Upper lobe of right lung (tissue), 1 donor: ENCODE measurements at regions not wholly inside any gene's neighbourhood (a gene's known extent, or its start where the extent isn't known, plus 50 kb on each side); places are given as distances from the start of the nearest gene placed in this dataset.

Experiments
- ATAC-seq: fragments of 200-7000 bp; cut with Tn5 transposase; one replicate; pipeline ENCODE4 v1.9.1; 2020; ENCODE audit warnings: mild to moderate bottlenecking, moderate library complexity
- DNase-seq: peaks from one replicate; pipeline ENCODE4 v3.0.0-alpha.2; 2020
- H3K27ac ChIP-seq: fragments of 200-600 bp; one replicate; pipeline ENCODE4 v1.8.0; 2022
- H3K27me3 ChIP-seq: fragments of 200-600 bp; one replicate; pipeline ENCODE4 v1.8.0; 2022; ENCODE audit warnings: mild to moderate bottlenecking
- H3K36me3 ChIP-seq: fragments of 200-600 bp; one replicate; pipeline ENCODE4 v1.8.0; 2022
- H3K4me1 ChIP-seq: fragments of 200-600 bp; one replicate; pipeline ENCODE4 v1.8.0; 2022
- H3K4me3 ChIP-seq: fragments of 200-600 bp; one replicate; pipeline ENCODE4 v1.8.0; 2022; ENCODE audit warnings: mild to moderate bottlenecking
- H3K9me3 ChIP-seq: fragments of 200-600 bp; one replicate; pipeline ENCODE4 v1.8.0; 2022
- intact Hi-C: fragments of 100-400 bp; cut with DNase I; formaldehyde crosslinking; loops from one replicate; pipeline ENCODE4 v1.11.0; 2022
- TF ChIP-seq, protein P1 (sequence below): fragments of 200-600 bp; IDR thresholded peaks from one replicate; pipeline ENCODE4 v1.8.0; 2022; ENCODE audit warnings: antibody characterized with exemption
- donor health status: DM: no; HTN: yes; CAD: no; lungs with severe emphysema.

DNA sequence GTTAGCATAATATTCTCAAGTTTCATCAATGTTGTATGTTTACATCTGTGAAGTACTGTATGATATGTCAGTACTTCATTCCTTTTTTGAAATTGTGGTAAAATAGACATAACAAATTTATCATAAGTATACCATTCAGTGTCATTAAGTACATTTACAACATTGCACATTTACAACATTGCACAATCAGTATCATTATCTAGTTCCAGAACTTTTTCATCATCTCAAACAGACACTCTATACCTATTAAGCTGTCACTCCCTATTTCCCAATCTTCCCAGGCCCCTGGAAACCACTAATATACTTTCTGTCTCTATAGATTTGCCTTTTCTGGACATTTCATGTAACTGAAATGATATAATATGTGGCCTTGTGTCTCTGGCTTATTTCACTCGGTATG is 75.1 kb upstream of the ATG10 start:
- DNase-seq: no peak
- Histone ChIP-seq H3K27me3 (no peaks in the 10 kb centered on the region), H3K36me3 (no peaks in the 10 kb centered on the region), H3K4me1 (no peaks in the 10 kb centered on the region), H3K9me3 (no peaks in the 10 kb centered on the region), H3K27ac (no peak overlapping the region), H3K4me3 (no peak overlapping the region)
- intact Hi-C loops: no loop called here
- ATAC-seq: no peak
- TF ChIP-seq, protein P1, sequence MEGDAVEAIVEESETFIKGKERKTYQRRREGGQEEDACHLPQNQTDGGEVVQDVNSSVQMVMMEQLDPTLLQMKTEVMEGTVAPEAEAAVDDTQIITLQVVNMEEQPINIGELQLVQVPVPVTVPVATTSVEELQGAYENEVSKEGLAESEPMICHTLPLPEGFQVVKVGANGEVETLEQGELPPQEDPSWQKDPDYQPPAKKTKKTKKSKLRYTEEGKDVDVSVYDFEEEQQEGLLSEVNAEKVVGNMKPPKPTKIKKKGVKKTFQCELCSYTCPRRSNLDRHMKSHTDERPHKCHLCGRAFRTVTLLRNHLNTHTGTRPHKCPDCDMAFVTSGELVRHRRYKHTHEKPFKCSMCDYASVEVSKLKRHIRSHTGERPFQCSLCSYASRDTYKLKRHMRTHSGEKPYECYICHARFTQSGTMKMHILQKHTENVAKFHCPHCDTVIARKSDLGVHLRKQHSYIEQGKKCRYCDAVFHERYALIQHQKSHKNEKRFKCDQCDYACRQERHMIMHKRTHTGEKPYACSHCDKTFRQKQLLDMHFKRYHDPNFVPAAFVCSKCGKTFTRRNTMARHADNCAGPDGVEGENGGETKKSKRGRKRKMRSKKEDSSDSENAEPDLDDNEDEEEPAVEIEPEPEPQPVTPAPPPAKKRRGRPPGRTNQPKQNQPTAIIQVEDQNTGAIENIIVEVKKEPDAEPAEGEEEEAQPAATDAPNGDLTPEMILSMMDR: no peak

DNA sequence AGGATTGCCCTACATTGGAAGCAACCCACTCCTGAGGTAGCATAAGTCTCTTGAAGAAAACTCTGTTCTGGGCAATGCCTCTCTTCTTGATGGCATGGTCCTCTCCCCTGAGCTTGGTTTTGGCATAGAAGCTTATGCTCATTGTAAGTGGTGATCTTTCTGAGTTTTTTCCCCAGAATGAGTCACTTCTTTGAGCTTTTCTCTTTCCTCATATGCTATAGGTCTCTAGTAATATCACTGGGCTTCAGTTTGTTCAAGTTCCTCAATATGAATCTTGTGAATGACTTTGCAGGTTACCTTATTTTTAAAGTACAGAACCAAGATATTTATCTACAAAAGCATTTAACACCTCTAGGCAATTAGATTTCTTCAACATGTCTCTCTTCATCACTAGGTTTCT is 76.5 kb upstream of the ATG10 start:
- H3K9me3 ChIP-seq: no peaks in the 10 kb centered on the region
- H3K27me3 ChIP-seq: no peaks in the 10 kb centered on the region
- H3K36me3 ChIP-seq: no peaks in the 10 kb centered on the region
- TF ChIP-seq, protein P1: no peak
- H3K27ac ChIP-seq: no peak overlapping the region
- H3K4me3 ChIP-seq: no peak overlapping the region
- intact Hi-C loops: no loop called here
- DNase-seq (no peak), ATAC-seq (no peak)
- H3K4me1 ChIP-seq: no peaks in the 10 kb centered on the region

DNA sequence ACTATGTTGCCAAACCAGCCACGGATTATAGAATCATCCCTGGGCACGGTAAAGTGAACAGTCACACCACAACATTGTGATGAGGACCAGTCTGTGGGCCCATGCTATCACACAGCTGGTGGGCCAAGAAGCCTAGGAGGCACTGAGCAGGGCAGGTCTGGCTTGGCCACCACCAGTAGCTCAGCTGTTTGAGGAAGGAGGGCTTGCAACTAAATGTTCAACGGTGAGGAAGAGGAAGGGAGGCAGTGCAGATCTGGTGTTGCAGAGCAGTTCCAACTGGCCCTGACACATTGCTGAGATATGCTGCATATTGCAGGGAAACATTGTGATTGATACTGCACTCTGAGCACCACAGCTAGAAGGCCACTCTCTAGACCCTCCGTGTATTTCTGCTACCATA is 77.9 kb upstream of the ATG10 start:
- H3K27ac ChIP-seq: no peak overlapping the region
- H3K9me3 ChIP-seq: no peaks in the 10 kb centered on the region
- TF ChIP-seq, protein P1: no peak
- no peaks in the 10 kb centered on the region for H3K4me1 ChIP-seq
- ATAC-seq: peak; percentile 28
- H3K4me3 ChIP-seq: no peak overlapping the region
- H3K36me3 ChIP-seq: no peaks in the 10 kb centered on the region
- DNase-seq: no peak
- H3K27me3 ChIP-seq: no peaks in the 10 kb centered on the region
- intact Hi-C loops: no loop called here

DNA sequence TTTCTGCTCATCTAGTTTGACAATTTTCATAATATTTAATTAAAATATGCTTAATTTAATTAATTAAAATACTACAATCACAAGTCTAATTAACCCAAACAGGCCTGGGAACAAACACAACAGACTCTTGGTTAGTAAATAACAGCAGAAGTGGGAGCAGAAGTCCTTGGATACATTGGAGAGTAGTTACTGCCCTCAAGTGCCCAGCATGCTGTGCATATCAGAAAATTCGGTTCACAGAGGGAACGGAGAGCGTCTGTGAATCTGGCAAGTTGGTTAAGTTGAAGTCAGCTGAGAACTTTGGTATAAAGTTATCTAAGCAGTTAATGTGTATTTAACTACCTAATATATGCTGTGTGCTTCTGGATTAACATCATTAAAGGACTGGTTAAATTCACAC is 87.0 kb upstream of the ATG10 start:
- H3K4me3 ChIP-seq: no peak overlapping the region
- no peak overlapping the region for H3K27ac ChIP-seq
- DNase-seq (no peak), ATAC-seq (no peak)
- intact Hi-C loops: no loop called here
- no peaks in the 10 kb centered on the region for H3K4me1 ChIP-seq
- TF ChIP-seq, protein P1: no peak
- no peaks in the 10 kb centered on the region for H3K9me3 ChIP-seq
- no peaks in the 10 kb centered on the region for H3K27me3 ChIP-seq
- no peaks in the 10 kb centered on the region for H3K36me3 ChIP-seq

DNA sequence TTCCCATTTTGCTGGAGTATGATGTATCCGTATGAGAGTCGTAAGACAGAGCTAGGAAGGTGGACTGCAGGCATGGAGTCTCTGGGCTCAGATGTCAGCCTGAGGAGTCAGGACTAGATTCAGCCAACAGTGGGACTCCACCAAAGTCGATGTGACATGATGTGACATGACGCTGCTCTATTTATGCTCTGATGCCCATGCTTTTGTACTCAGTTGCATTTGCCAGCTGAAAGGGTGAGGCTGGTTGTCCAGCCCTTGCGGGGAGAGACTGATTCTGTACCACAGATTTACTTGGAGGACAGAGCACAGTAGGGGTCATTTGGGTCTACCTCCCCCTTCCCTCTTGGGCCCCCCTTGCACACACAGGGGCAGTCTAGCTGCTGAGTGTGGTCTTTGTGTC is 88.5 kb upstream of the ATG10 start:
- no peak for DNase-seq
- TF ChIP-seq, protein P1: no peak
- no peak overlapping the region for H3K4me3 ChIP-seq

DNA sequence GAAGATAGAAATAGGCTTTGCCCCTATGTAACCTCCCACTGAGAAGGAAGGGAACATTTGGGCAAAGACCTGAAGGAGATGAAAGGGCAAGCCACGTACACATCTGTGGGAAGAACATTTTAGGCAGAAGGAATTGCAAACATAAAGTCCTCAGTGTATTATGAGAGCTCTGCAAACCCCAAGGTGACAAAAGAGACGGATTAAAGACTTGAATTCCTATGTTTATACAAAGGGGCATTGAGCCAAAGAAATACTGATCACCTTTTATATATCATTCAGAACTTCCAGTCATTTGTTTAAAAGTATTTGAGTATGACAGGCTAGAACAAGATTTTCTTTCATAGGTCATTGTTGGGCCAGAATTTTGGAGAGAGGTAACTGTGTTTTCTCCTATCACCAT is 90.2 kb upstream of the ATG10 start:
- H3K4me1 ChIP-seq: no peaks in the 10 kb centered on the region
- no peak overlapping the region for H3K4me3 ChIP-seq
- intact Hi-C loops: no loop called here
- no peak overlapping the region for H3K27ac ChIP-seq
- no peaks in the 10 kb centered on the region for H3K9me3 ChIP-seq
- H3K36me3 ChIP-seq: no peaks in the 10 kb centered on the region
- H3K27me3 ChIP-seq: no peaks in the 10 kb centered on the region
- DNase-seq (no peak), ATAC-seq (no peak)
- TF ChIP-seq, protein P1: no peak

More for the DNA sequence above, 88.5 kb upstream of the ATG10 start:
- Histone ChIP-seq H3K9me3 (no peaks in the 10 kb centered on the region), H3K27me3 (no peaks in the 10 kb centered on the region), H3K4me1 (no peaks in the 10 kb centered on the region), H3K27ac (no peak overlapping the region), H3K36me3 (no peaks in the 10 kb centered on the region)
- ATAC-seq: no peak
- intact Hi-C loops: no loop called here
